ENCODE measurements at regions not wholly inside any gene's neighbourhood (a gene's known extent, or its start where the extent isn't known, plus 50 kb on each side); places are given as distances from the start of the nearest gene placed in this dataset.
"Not testable (repeated sequence)": the region's sequence is repeated elsewhere in the genome, so short reads cannot be mapped to it uniquely, and the experiment has no call there.

GRCh38 chr17:445839-446238 lies 93.2 kb upstream of the RPH3AL start, which contains the start of gene RFLNB:
Gene RFLNB (minus strand): TSS chr17:445939.
- not testable (repeated sequence) for H3K9me3 ChIP-seq (ENCODE audit: control insufficient read depth, low read depth, low read length); H2BK12ac ChIP-seq (ENCODE audit: insufficient read length, low read depth, low read length); H2AK5ac ChIP-seq (ENCODE audit: insufficient read length, low read length); H3K79me2 ChIP-seq (ENCODE audit: insufficient read depth, low read length); H3K4me3 Mint-ChIP-seq; H3K4ac ChIP-seq (ENCODE audit: low read depth, low read length); H2BK120ac ChIP-seq (ENCODE audit: low read depth, low read length, poor library complexity, severe bottlenecking); H4K20me1 ChIP-seq (ENCODE audit: control insufficient read depth, insufficient read depth, insufficient read length); H4K8ac ChIP-seq (replicated peaks; ENCODE audit: insufficient read length, low read depth, low read length); H3K23me2 ChIP-seq (ENCODE audit: insufficient read length, low read depth, low read length, poor library complexity, severe bottlenecking); H3T11ph ChIP-seq (ENCODE audit: low read length); H3K9me3 Mint-ChIP-seq; H3K27me3 Mint-ChIP-seq (ENCODE audit: low read depth); H3K18ac ChIP-seq (ENCODE audit: insufficient read length, low read depth, low read length); DNase-seq; H3K9ac ChIP-seq (ENCODE audit: extremely low read depth, insufficient read length, low read length); H3K79me1 ChIP-seq (ENCODE audit: insufficient read depth, low read depth, low read length, poor library complexity, severe bottlenecking); H3K4me1 ChIP-seq (ENCODE audit: insufficient read depth, low read length); H3K27me3 ChIP-seq (ENCODE audit: insufficient read depth, low read length); H3K27ac ChIP-seq (ENCODE audit: insufficient read length, low read depth, low read length); H2BK20ac ChIP-seq (ENCODE audit: low read depth, low read length, poor library complexity, severe bottlenecking); H3K4me1 Mint-ChIP-seq; H3K14ac ChIP-seq (ENCODE audit: insufficient read depth, low read length); H3K4me2 ChIP-seq (ENCODE audit: insufficient read depth, insufficient read length, low read length); H4K91ac ChIP-seq (ENCODE audit: insufficient read length, low read depth, low read length); H3K23ac ChIP-seq (ENCODE audit: insufficient read length, low read depth, low read length); H2BK15ac ChIP-seq (ENCODE audit: low read depth, low read length); H2BK5ac ChIP-seq (ENCODE audit: insufficient read length, low read length); H4K5ac ChIP-seq (ENCODE audit: insufficient read length, low read depth, low read length); H3K56ac ChIP-seq (ENCODE audit: insufficient read length, low read depth, low read length); H2AFZ ChIP-seq (ENCODE audit: low read length)
- peak within 1 kb of the TSS in 1 of 3 experiments; percentile 16; a peak in 1 of 7 replicates for H3K27ac Mint-ChIP-seq
- WGBS (ENCODE audit: extremely low coverage, insufficient read length, low lambda C conversion rate): no CpG with 5 or more reads among the region's 12 CpGs
- peaks cover 2 to 20% (median 9%) of the 10 kb centered on the region in 3 experiments; a peak in 5 of 7 replicates for H3K36me3 Mint-ChIP-seq (ENCODE audit: insufficient read depth in 1 of 3, low read depth in 3 of 3)

All from H9 (cell line).